Mesothelial cell of epicardium (in vitro differentiated cells): ENCODE measurements at regions not wholly inside any gene's neighbourhood (a gene's known extent, or its start where the extent isn't known, plus 50 kb on each side); places are given as distances from the start of the nearest gene placed in this dataset.

ENCODE experiments used
- DNase-seq, 2 experiments: peaks; one replicate each; pipeline ENCODE4 v3.0.0; 2021; ENCODE audit warnings: low spot score in 2 of 2; ENCODE audit not compliant: unreplicated experiment in 2 of 2
- H3K27ac Mint-ChIP-seq: 2 replicates; pipeline ENCODE4 v1.8.0; 2021; ENCODE audit warnings: mixed read lengths
- H3K27me3 Mint-ChIP-seq: 2 replicates; pipeline ENCODE4 v1.8.0; 2021; ENCODE audit warnings: low read depth, mixed read lengths
- H3K36me3 Mint-ChIP-seq: 2 replicates; pipeline ENCODE4 v1.8.0; 2021; ENCODE audit warnings: mixed read lengths
- H3K4me1 Mint-ChIP-seq: 2 replicates; pipeline ENCODE4 v1.8.0; 2021; ENCODE audit warnings: mixed read lengths
- H3K4me3 Mint-ChIP-seq: 2 replicates; pipeline ENCODE4 v1.8.0; 2021; ENCODE audit warnings: mild to moderate bottlenecking, moderate library complexity, mixed read lengths
- H3K9me3 Mint-ChIP-seq: 2 replicates; pipeline ENCODE4 v1.8.0; 2021; ENCODE audit warnings: mixed read lengths
- CTCF ChIP-seq: fragments of 200-600 bp; sonication (generic); IDR thresholded peaks from one replicate; pipeline ENCODE4 v1.5.0; 2021; ENCODE audit warnings: antibody characterized with exemption; ENCODE audit not compliant: unreplicated experiment

GRCh38 chr13:50611117-50611781 is 232.2 kb downstream of the DLEU7 start:
- H3K4me1 Mint-ChIP-seq, result peaks cover 9% of the 10 kb centered on the region
- H3K9me3 Mint-ChIP-seq, result peaks cover 9% of the 10 kb centered on the region

GRCh38 chr13:50612717-50613116 is 230.8 kb downstream of the DLEU7 start:
- no peak for TF ChIP-seq CTCF
- peaks cover 3% of the 10 kb centered on the region for H3K9me3 Mint-ChIP-seq
- DNase-seq, result no peak
- no peak overlapping the region for H3K27ac Mint-ChIP-seq
- peaks cover 3% of the 10 kb centered on the region for H3K27me3 Mint-ChIP-seq
- H3K36me3 Mint-ChIP-seq, result no peaks in the 10 kb centered on the region
- peaks cover 24% of the 10 kb centered on the region for H3K4me1 Mint-ChIP-seq
- H3K4me3 Mint-ChIP-seq, result no peak overlapping the region

More at GRCh38 chr13:50611117-50611781, 232.2 kb downstream of the DLEU7 start:
- no peak overlapping the region for H3K4me3 Mint-ChIP-seq
- H3K27me3 Mint-ChIP-seq, result peaks cover 3% of the 10 kb centered on the region
- DNase-seq, result no peak
- H3K36me3 Mint-ChIP-seq, result no peaks in the 10 kb centered on the region
- H3K27ac Mint-ChIP-seq, result no peak overlapping the region
- no peak for TF ChIP-seq CTCF

- Mint-ChIP-seq H3K4me3 (no peak overlapping the region), H3K27ac (no peak overlapping the region), H3K4me1 (peaks cover 29% of the 10 kb centered on the region), H3K27me3 (peaks cover 3% of the 10 kb centered on the region), H3K9me3 (peaks cover 3% of the 10 kb centered on the region), H3K36me3 (no peaks in the 10 kb centered on the region)
- TF ChIP-seq CTCF, result no peak
- no peak for DNase-seq
Observed at GRCh38 chr13:50613356-50613831, 230.1 kb downstream of the DLEU7 start.

- DNase-seq, result no peak
- no peak overlapping the region for H3K4me3 Mint-ChIP-seq
- H3K27ac Mint-ChIP-seq, result no peak overlapping the region
- H3K4me1 Mint-ChIP-seq, result peaks cover 33% of the 10 kb centered on the region
- H3K27me3 Mint-ChIP-seq, result no peaks in the 10 kb centered on the region
- TF ChIP-seq CTCF, result no peak
- H3K9me3 Mint-ChIP-seq, result peaks cover 3% of the 10 kb centered on the region
- H3K36me3 Mint-ChIP-seq, result no peaks in the 10 kb centered on the region
Observed at GRCh38 chr13:50615234-50615633, 228.3 kb downstream of the DLEU7 start.

- Mint-ChIP-seq H3K27me3 (no peaks in the 10 kb centered on the region), H3K9me3 (peaks cover 3% of the 10 kb centered on the region), H3K36me3 (no peaks in the 10 kb centered on the region), H3K4me3 (no peak overlapping the region), H3K27ac (no peak overlapping the region), H3K4me1 (peaks cover 33% of the 10 kb centered on the region)
- no peak for DNase-seq
- TF ChIP-seq CTCF, result no peak
Observed at GRCh38 chr13:50616101-50616500, 227.4 kb downstream of the DLEU7 start.
